HepG2 (cell line): ENCODE measurements at regions not wholly inside any gene's neighbourhood (a gene's known extent, or its start where the extent isn't known, plus 50 kb on each side); places are given as distances from the start of the nearest gene placed in this dataset.

Experiments
- BCLAF1 ChIP-seq: fragments of 450-650 bp; IDR thresholded peaks from 2 replicates; pipeline ENCODE4 v1.6.1; 2017; ENCODE audit warnings: mild to moderate bottlenecking
- CENPX ChIP-seq: sonication (generic); formaldehyde crosslinking; IDR thresholded peaks from 2 replicates; pipeline ENCODE4 v1.9.0; 2021; ENCODE audit warnings: mild to moderate bottlenecking, missing genetic modification reagents, moderate library complexity
- FIP1L1 ChIP-seq: fragments of 200-400 bp; formaldehyde crosslinking; IDR thresholded peaks from 2 replicates; pipeline ENCODE4 v1.6.1; 2018; ENCODE audit warnings: low read depth, mild to moderate bottlenecking, low read length, moderate library complexity, borderline replicate concordance; ENCODE audit not compliant: insufficient read depth
- HCFC1 ChIP-seq: fragments of 150-350 bp; IDR thresholded peaks from 2 replicates; pipeline ENCODE4 v1.6.1; 2014; ENCODE audit warnings: low read depth, low read length
- HHEX ChIP-seq: IDR thresholded peaks from 2 replicates; pipeline ENCODE4 v1.6.1; 2016; ENCODE audit warnings: control low read depth
- HMGXB4 ChIP-seq, 2 experiments: sonication (generic) in 1 of 2; formaldehyde crosslinking in 1 of 2; IDR thresholded peaks; 2 replicates each; pipeline versions ENCODE4 v1.4.0 to v1.6.1; 2018 to 2020; ENCODE audit warnings: missing genetic modification reagents in 2 of 2, borderline replicate concordance in 1 of 2, low read depth in 1 of 2, mild to moderate bottlenecking in 1 of 2, missing biosample characterization in 1 of 2
- HNRNPK ChIP-seq: fragments of 200-400 bp; formaldehyde crosslinking; IDR thresholded peaks from 2 replicates; pipeline ENCODE4 v1.6.1; 2018; ENCODE audit warnings: low read length, low read depth, moderate library complexity, mild to moderate bottlenecking; ENCODE audit not compliant: poor library complexity, severe bottlenecking
- KLF6 ChIP-seq: IDR thresholded peaks from 2 replicates; pipeline ENCODE4 v1.8.0; 2016; ENCODE audit warnings: missing biosample characterization, missing genetic modification reagents
- NBN ChIP-seq: fragments of 450-650 bp; conservative IDR thresholded peaks from 2 replicates; pipeline ENCODE4 v1.6.1; 2017
- ZFP91 ChIP-seq: sonication (generic); formaldehyde crosslinking; IDR thresholded peaks from 2 replicates; pipeline ENCODE4 v1.9.0; 2022; ENCODE audit warnings: missing genetic modification reagents, mild to moderate bottlenecking, borderline replicate concordance
- ZNF20 ChIP-seq: sonication (generic); formaldehyde crosslinking; IDR thresholded peaks from 2 replicates; pipeline ENCODE4 v1.4.0; 2020; ENCODE audit warnings: mild to moderate bottlenecking, moderate library complexity, missing genetic modification reagents
- ZNF274 ChIP-seq: sonication (generic); formaldehyde crosslinking; IDR thresholded peaks from 2 replicates; pipeline ENCODE4 v1.5.1; 2020; ENCODE audit warnings: mild to moderate bottlenecking, missing genetic modification reagents
- ZNF382 ChIP-seq: sonication (generic); formaldehyde crosslinking; IDR thresholded peaks from 2 replicates; pipeline ENCODE4 v1.5.0; 2020; ENCODE audit warnings: missing genetic modification reagents, mild to moderate bottlenecking, borderline replicate concordance
- ZNF607 ChIP-seq: sonication (generic); formaldehyde crosslinking; IDR thresholded peaks from 2 replicates; pipeline ENCODE4 v1.5.1; 2020; ENCODE audit warnings: missing genetic modification reagents, mild to moderate bottlenecking, borderline replicate concordance
- ZNF639 ChIP-seq: conservative IDR thresholded peaks from 2 replicates; pipeline ENCODE4 v1.6.1; 2018; ENCODE audit warnings: missing genetic modification reagents

GRCh38 chr10:124343351-124344265, 75.1 kb downstream of the OAT start (continued):
- TF ChIP-seq HMGXB4 (CRISPR knock-in tag; IDR thresholded peaks at IDR 0.05; ENCODE audit: borderline replicate concordance in 1 of 2, low read depth in 1 of 2) (no peak), ZNF382 (CRISPR knock-in tag) (no peak), HNRNPK (no peak), NBN (no peak), CENPX (CRISPR knock-in tag) (no peak), FIP1L1 (no peak), ZFP91 (no peak), ZNF639 (no peak), HCFC1 (no peak), BCLAF1 (no peak), ZNF607 (CRISPR knock-in tag) (no peak), HHEX (CRISPR knock-in tag) (no peak), ZNF274 (CRISPR knock-in tag) (no peak), ZNF20 (CRISPR knock-in tag) (no peak), KLF6 (CRISPR knock-in tag) (no peak)
